ENCODE measurements at regions not wholly inside any gene's neighbourhood (a gene's known extent, or its start where the extent isn't known, plus 50 kb on each side); places are given as distances from the start of the nearest gene placed in this dataset.

DNA sequence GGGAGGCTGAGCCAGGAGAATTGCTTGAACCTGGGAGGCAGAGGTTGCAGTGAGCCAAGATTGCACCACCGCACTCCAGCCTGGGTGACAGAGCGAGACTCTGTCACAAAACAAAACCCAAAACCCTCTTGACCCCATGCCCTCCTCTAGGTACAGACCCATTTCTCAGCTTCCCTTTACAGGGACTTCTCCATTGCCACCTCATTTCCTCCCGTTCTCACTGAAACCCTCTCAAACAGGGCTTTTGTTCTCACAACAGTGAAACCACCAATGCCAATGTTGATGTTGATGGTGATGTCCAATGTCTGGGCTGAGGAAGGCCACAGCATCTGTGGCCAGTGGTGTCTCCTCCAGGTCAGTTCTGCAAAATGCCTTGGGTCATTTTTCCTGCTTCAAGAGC is 69.0 kb upstream of the ZCCHC2 start:
- Histone ChIP-seq H3K79me2 (no peaks in the 10 kb centered on the region), H3K4me2 (ENCODE audit: low read length) (no peak overlapping the region), H3K9ac (no peak overlapping the region), H3K27ac (no peak overlapping the region), H3K9me3 (ENCODE audit: control insufficient read depth, low read length) (no peaks in the 10 kb centered on the region), H3K4me1 (peaks cover 4% of the 10 kb centered on the region), H3K27me3 (ENCODE audit: control insufficient read depth, insufficient read depth, low read length) (no peaks in the 10 kb centered on the region), H3K36me3 (ENCODE audit: control insufficient read depth, insufficient read depth, low read length) (no peaks in the 10 kb centered on the region), H2AFZ (no peak overlapping the region), H3K4me3 (ENCODE audit: low read depth, low read length) (no peak overlapping the region)
- TF ChIP-seq, protein P1, sequence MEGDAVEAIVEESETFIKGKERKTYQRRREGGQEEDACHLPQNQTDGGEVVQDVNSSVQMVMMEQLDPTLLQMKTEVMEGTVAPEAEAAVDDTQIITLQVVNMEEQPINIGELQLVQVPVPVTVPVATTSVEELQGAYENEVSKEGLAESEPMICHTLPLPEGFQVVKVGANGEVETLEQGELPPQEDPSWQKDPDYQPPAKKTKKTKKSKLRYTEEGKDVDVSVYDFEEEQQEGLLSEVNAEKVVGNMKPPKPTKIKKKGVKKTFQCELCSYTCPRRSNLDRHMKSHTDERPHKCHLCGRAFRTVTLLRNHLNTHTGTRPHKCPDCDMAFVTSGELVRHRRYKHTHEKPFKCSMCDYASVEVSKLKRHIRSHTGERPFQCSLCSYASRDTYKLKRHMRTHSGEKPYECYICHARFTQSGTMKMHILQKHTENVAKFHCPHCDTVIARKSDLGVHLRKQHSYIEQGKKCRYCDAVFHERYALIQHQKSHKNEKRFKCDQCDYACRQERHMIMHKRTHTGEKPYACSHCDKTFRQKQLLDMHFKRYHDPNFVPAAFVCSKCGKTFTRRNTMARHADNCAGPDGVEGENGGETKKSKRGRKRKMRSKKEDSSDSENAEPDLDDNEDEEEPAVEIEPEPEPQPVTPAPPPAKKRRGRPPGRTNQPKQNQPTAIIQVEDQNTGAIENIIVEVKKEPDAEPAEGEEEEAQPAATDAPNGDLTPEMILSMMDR (IDR thresholded peaks at IDR 0.05): no peak

DNA sequence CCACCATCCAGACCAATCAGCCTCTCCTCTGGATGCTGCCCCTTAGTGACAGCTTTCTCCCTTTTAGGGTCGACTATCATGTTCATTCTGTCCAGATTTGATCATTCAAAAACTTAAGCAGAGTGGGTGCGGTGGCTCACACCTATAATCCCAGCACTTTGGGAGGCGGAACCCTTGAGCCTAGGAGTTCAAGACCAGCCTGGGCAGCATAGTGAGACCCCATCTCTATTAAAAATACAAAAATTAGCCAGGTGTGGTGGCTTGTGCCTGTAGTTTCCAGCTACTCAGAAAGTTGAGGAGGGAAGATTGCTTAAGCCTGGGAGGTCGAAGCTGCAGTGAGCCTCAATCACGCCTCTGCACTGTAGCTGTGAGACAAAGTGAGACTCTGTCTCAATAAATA is 68.3 kb upstream of the ZCCHC2 start:
- no peaks in the 10 kb centered on the region for H3K27me3 ChIP-seq (ENCODE audit: control insufficient read depth, insufficient read depth, low read length)
- peaks cover 4% of the 10 kb centered on the region for H3K4me1 ChIP-seq
- no peaks in the 10 kb centered on the region for H3K36me3 ChIP-seq (ENCODE audit: control insufficient read depth, insufficient read depth, low read length)
- H3K4me2 ChIP-seq (ENCODE audit: low read length): no peak overlapping the region
- H3K9me3 ChIP-seq (ENCODE audit: control insufficient read depth, low read length): no peaks in the 10 kb centered on the region
- no peak overlapping the region for H2AFZ ChIP-seq
- H3K79me2 ChIP-seq: no peaks in the 10 kb centered on the region
- H3K9ac ChIP-seq: no peak overlapping the region
- no peak overlapping the region for H3K27ac ChIP-seq
- TF ChIP-seq, protein P1 (IDR thresholded peaks at IDR 0.05): no peak
- H3K4me3 ChIP-seq (ENCODE audit: low read depth, low read length): no peak overlapping the region

DNA sequence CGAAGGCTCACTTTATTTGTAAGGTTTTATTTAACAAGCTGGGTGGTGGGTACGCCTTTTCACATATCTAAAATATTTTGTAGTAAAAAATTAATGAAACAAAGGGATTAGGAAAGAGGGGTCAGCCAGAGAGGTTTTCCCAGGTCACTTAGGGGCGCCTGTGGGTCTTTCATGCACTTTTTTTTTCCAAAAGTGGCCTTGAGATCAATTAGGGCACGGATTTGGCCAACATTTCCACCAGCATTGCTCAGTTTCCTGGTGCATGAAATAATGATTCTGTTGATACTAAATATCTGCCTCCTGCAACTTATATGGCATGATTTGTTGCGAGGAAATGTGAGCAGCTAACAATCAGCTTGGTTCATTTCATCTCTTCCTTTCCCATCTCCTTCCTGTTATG is 67.6 kb upstream of the ZCCHC2 start:
- H3K27ac ChIP-seq: no peak overlapping the region
- peaks cover 4% of the 10 kb centered on the region for H3K4me1 ChIP-seq
- H3K4me2 ChIP-seq (ENCODE audit: low read length): no peak overlapping the region
- H3K36me3 ChIP-seq (ENCODE audit: control insufficient read depth, insufficient read depth, low read length): no peaks in the 10 kb centered on the region
- TF ChIP-seq, protein P1 (IDR thresholded peaks at IDR 0.05): no peak
- no peak overlapping the region for H2AFZ ChIP-seq
- no peak overlapping the region for H3K4me3 ChIP-seq (ENCODE audit: low read depth, low read length)
- no peaks in the 10 kb centered on the region for H3K9me3 ChIP-seq (ENCODE audit: control insufficient read depth, low read length)
- H3K27me3 ChIP-seq (ENCODE audit: control insufficient read depth, insufficient read depth, low read length): no peaks in the 10 kb centered on the region
- no peak overlapping the region for H3K9ac ChIP-seq
- H3K79me2 ChIP-seq: no peaks in the 10 kb centered on the region

DNA sequence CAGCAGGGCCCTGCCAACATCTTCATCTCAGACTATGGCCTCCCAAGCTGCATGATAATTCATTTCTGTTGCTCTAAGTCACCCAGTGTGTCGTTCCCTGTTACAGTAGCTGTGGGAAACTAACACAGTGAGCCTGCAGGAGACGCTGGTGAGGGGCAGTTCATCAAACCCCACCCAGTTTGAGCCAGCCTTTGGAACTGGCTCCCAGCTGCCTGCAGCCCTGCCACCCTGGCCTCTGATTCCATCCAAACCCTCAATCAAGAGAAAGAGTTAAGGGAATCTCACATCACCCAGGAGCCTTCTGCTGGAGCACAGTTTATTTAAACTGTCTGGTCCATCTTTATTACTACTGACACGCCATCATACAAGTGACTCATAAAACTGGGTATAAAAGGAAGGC is 64.9 kb upstream of the ZCCHC2 start:
- no peak overlapping the region for H3K9ac ChIP-seq
- no peaks in the 10 kb centered on the region for H3K27me3 ChIP-seq (ENCODE audit: control insufficient read depth, insufficient read depth, low read length)
- H3K79me2 ChIP-seq: no peaks in the 10 kb centered on the region
- no peak overlapping the region for H3K4me2 ChIP-seq (ENCODE audit: low read length)
- no peak overlapping the region for H3K27ac ChIP-seq
- no peak overlapping the region for H2AFZ ChIP-seq
- H3K4me1 ChIP-seq: peaks cover 4% of the 10 kb centered on the region
- TF ChIP-seq, protein P1 (IDR thresholded peaks at IDR 0.05): no peak
- no peak overlapping the region for H3K4me3 ChIP-seq (ENCODE audit: low read depth, low read length)
- no peaks in the 10 kb centered on the region for H3K36me3 ChIP-seq (ENCODE audit: control insufficient read depth, insufficient read depth, low read length)
- H3K9me3 ChIP-seq (ENCODE audit: control insufficient read depth, low read length): no peaks in the 10 kb centered on the region

DNA sequence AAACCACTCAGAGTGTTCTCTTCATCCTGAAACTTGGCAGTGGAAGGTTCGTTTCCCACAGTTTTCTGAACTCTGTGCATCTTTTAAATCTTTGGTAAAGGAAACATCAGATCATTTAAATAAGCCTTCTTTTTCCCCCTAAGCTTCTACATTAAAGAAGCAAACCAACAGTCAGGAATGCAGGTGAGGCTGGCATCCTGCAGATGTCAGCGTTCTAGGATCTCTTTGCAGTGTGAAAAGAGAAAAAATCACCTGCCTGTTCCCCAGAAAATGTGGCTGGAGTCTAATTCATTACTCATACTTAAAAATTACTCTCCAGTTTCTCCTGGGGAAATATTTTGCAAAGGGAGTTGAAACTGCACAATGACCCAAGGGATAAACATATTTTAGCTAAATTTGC is 64.5 kb upstream of the ZCCHC2 start:
- TF ChIP-seq, protein P1 (IDR thresholded peaks at IDR 0.05): no peak

More for the DNA sequence above, 64.5 kb upstream of the ZCCHC2 start:
- Histone ChIP-seq H3K4me2 (ENCODE audit: low read length) (no peak overlapping the region), H3K9ac (no peak overlapping the region), H3K4me1 (peaks cover 4% of the 10 kb centered on the region), H3K4me3 (ENCODE audit: low read depth, low read length) (no peak overlapping the region), H2AFZ (no peak overlapping the region), H3K27ac (no peak overlapping the region), H3K36me3 (ENCODE audit: control insufficient read depth, insufficient read depth, low read length) (no peaks in the 10 kb centered on the region), H3K79me2 (no peaks in the 10 kb centered on the region), H3K9me3 (ENCODE audit: control insufficient read depth, low read length) (no peaks in the 10 kb centered on the region), H3K27me3 (ENCODE audit: control insufficient read depth, insufficient read depth, low read length) (no peaks in the 10 kb centered on the region)
